ENCODE measurements at regions not wholly inside any gene's neighbourhood (a gene's known extent, or its start where the extent isn't known, plus 50 kb on each side); places are given as distances from the start of the nearest gene placed in this dataset.

GRCh38 chr4:120536884-120537283 lies 385.6 kb downstream of the PRDM5 start:
- H3K36me3 Mint-ChIP-seq (ENCODE audit: insufficient read depth in 1 of 3, low read depth in 3 of 3) = no peaks in the 10 kb centered on the region
- no peak for TF ChIP-seq CTCF (conservative IDR thresholded peaks at IDR 0.05)

More at GRCh38 chr4:120536884-120537283, 385.6 kb downstream of the PRDM5 start:
- Histone ChIP-seq H3K18ac (ENCODE audit: insufficient read length, low read depth, low read length) (no peak overlapping the region), H3K9me3 (ENCODE audit: control insufficient read depth, low read depth, low read length) (no peaks in the 10 kb centered on the region), H3K79me2 (ENCODE audit: insufficient read depth, low read length) (no peaks in the 10 kb centered on the region), H3T11ph (ENCODE audit: low read length) (no peak overlapping the region), H3K23me2 (ENCODE audit: insufficient read length, low read depth, low read length, poor library complexity, severe bottlenecking) (no peaks in the 10 kb centered on the region), H4K91ac (ENCODE audit: insufficient read length, low read depth, low read length) (no peak overlapping the region), H3K9ac (ENCODE audit: extremely low read depth, insufficient read length, low read length) (no peak overlapping the region), H3K23ac (ENCODE audit: insufficient read length, low read depth, low read length) (no peak overlapping the region), H3K27ac (ENCODE audit: insufficient read length, low read depth, low read length) (no peak overlapping the region), H2AFZ (ENCODE audit: low read length) (no peak overlapping the region), H2AK5ac (ENCODE audit: insufficient read length, low read length) (no peak overlapping the region), H3K56ac (ENCODE audit: insufficient read length, low read depth, low read length) (no peak overlapping the region), H2BK20ac (ENCODE audit: low read depth, low read length, poor library complexity, severe bottlenecking) (no peak overlapping the region), H2BK12ac (ENCODE audit: insufficient read length, low read depth, low read length) (no peak overlapping the region), H2BK5ac (ENCODE audit: insufficient read length, low read length) (no peak overlapping the region), H3K4me1 (ENCODE audit: insufficient read depth, low read length) (no peaks in the 10 kb centered on the region), H4K8ac (replicated peaks; ENCODE audit: insufficient read length, low read depth, low read length) (no peak overlapping the region), H2BK120ac (ENCODE audit: low read depth, low read length, poor library complexity, severe bottlenecking) (no peak overlapping the region), H2BK15ac (ENCODE audit: low read depth, low read length) (no peak overlapping the region), H3K4ac (ENCODE audit: low read depth, low read length) (no peak overlapping the region), H4K5ac (ENCODE audit: insufficient read length, low read depth, low read length) (no peak overlapping the region), H3K14ac (ENCODE audit: insufficient read depth, low read length) (no peak overlapping the region), H4K20me1 (ENCODE audit: control insufficient read depth, insufficient read depth, insufficient read length) (no peaks in the 10 kb centered on the region), H3K79me1 (ENCODE audit: insufficient read depth, low read depth, low read length, poor library complexity, severe bottlenecking) (no peaks in the 10 kb centered on the region), H3K4me2 (ENCODE audit: insufficient read depth, insufficient read length, low read length) (no peak overlapping the region), H3K27me3 (ENCODE audit: insufficient read depth, low read length) (no peaks in the 10 kb centered on the region)
- Mint-ChIP-seq H3K9me3 (no peaks in the 10 kb centered on the region), H3K27ac (no peak overlapping the region), H3K27me3 (ENCODE audit: low read depth) (no peaks in the 10 kb centered on the region), H3K4me1 (no peaks in the 10 kb centered on the region), H3K4me3 (no peak overlapping the region)
- WGBS (ENCODE audit: extremely low coverage, insufficient read length, low lambda C conversion rate) = no CpG with 5 or more reads among the region's 4 CpGs
- DNase-seq = no peak

All from H9 (cell line).